ENCODE measurements at regions not wholly inside any gene's neighbourhood (a gene's known extent, or its start where the extent isn't known, plus 50 kb on each side); places are given as distances from the start of the nearest gene placed in this dataset.

- TF ChIP-seq POLR2A (IDR thresholded peaks at IDR 0.05): no peak
- no peak for TF ChIP-seq CTCF (IDR thresholded peaks at IDR 0.05 in 4 of 5, conservative IDR thresholded peaks at IDR 0.05 in 1 of 5)
- no peaks in the 10 kb centered on the region for H3K36me3 ChIP-seq
- H3K9me3 ChIP-seq: no peaks in the 10 kb centered on the region
- DNase-seq: no peak
- H3K27ac ChIP-seq: no peak overlapping the region
- H3K4me1 ChIP-seq: no peaks in the 10 kb centered on the region
- intact Hi-C loops (cut with DNase I; ENCODE audit: low total_unique reads): no loop called here
- no peak for ATAC-seq
- no peaks in the 10 kb centered on the region for H3K27me3 ChIP-seq
- in situ Hi-C loops (cut with MboI; ENCODE audit: low sequenced_read_pairs in 4 of 4): no loop called here
- no peak overlapping the region for H3K4me3 ChIP-seq
Measured at GRCh38 chr9:18385696-18386490, 88.1 kb upstream of the ADAMTSL1 start.

GRCh38 chr9:18390393-18390792 is 83.6 kb upstream of the ADAMTSL1 start:
- no peak for TF ChIP-seq POLR2A (IDR thresholded peaks at IDR 0.05)
- TF ChIP-seq CTCF (IDR thresholded peaks at IDR 0.05 in 4 of 5, conservative IDR thresholded peaks at IDR 0.05 in 1 of 5): no peak
- H3K36me3 ChIP-seq: no peaks in the 10 kb centered on the region
- H3K27ac ChIP-seq: no peak overlapping the region
- no peaks in the 10 kb centered on the region for H3K27me3 ChIP-seq
- no peak for ATAC-seq
- H3K9me3 ChIP-seq: no peaks in the 10 kb centered on the region
- DNase-seq: no peak
- in situ Hi-C loops (cut with MboI; ENCODE audit: low sequenced_read_pairs in 4 of 4) (no loop called here), intact Hi-C loops (cut with DNase I; ENCODE audit: low total_unique reads) (no loop called here)
- peaks cover 0 to 6% of the 10 kb centered on the region in 2 donors for H3K4me1 ChIP-seq
- H3K4me3 ChIP-seq: no peak overlapping the region

GRCh38 chr9:18393340-18394130 is 80.4 kb upstream of the ADAMTSL1 start:
- Histone ChIP-seq H3K9me3 (no peaks in the 10 kb centered on the region), H3K27me3 (no peaks in the 10 kb centered on the region), H3K4me1 (peaks cover 0 to 6% of the 10 kb centered on the region in 2 donors), H3K36me3 (no peaks in the 10 kb centered on the region), H3K27ac (peak overlapping the region; percentile 15 to 69 (median 44)), H3K4me3 (no peak overlapping the region)
- no peak for TF ChIP-seq CTCF (IDR thresholded peaks at IDR 0.05 in 4 of 5, conservative IDR thresholded peaks at IDR 0.05 in 1 of 5)
- TF ChIP-seq POLR2A (IDR thresholded peaks at IDR 0.05): no peak
- intact Hi-C loops (cut with DNase I; ENCODE audit: low total_unique reads): no loop called here
- DNase-seq (no peak), ATAC-seq (peak; percentile 81 to 88)
- in situ Hi-C loops (cut with MboI; ENCODE audit: low sequenced_read_pairs in 4 of 4): no loop called here

GRCh38 chr9:18394847-18395351 is 79.1 kb upstream of the ADAMTSL1 start:
- in situ Hi-C loops (cut with MboI; ENCODE audit: low sequenced_read_pairs in 4 of 4): no loop called here
- intact Hi-C loops (cut with DNase I; ENCODE audit: low total_unique reads): no loop called here
- no peak for TF ChIP-seq POLR2A (IDR thresholded peaks at IDR 0.05)
- no peak for TF ChIP-seq CTCF (IDR thresholded peaks at IDR 0.05 in 4 of 5, conservative IDR thresholded peaks at IDR 0.05 in 1 of 5)

More at GRCh38 chr9:18394847-18395351, 79.1 kb upstream of the ADAMTSL1 start:
- ATAC-seq (no peak), DNase-seq (no peak)
- Histone ChIP-seq H3K4me1 (peaks cover 0 to 6% of the 10 kb centered on the region in 2 donors), H3K27ac (no peak overlapping the region), H3K4me3 (no peak overlapping the region), H3K36me3 (no peaks in the 10 kb centered on the region), H3K9me3 (no peaks in the 10 kb centered on the region), H3K27me3 (no peaks in the 10 kb centered on the region)
